Effector CD8-positive, alpha-beta T cell (primary cell): ENCODE measurements at regions not wholly inside any gene's neighbourhood (a gene's known extent, or its start where the extent isn't known, plus 50 kb on each side); places are given as distances from the start of the nearest gene placed in this dataset.
A peak's percentile ranks its signal among the peaks of the same experiment; 100 is the strongest.

Experiments
- DNase-seq: peaks from one replicate; lab custom pipeline; 2025; lab: John Stamatoyannopoulos, UW

- DNase-seq: no peak
Measured at GRCh38 chr13:84962141-84962750, 837.0 kb downstream of the SLITRK6 start.

DNA sequence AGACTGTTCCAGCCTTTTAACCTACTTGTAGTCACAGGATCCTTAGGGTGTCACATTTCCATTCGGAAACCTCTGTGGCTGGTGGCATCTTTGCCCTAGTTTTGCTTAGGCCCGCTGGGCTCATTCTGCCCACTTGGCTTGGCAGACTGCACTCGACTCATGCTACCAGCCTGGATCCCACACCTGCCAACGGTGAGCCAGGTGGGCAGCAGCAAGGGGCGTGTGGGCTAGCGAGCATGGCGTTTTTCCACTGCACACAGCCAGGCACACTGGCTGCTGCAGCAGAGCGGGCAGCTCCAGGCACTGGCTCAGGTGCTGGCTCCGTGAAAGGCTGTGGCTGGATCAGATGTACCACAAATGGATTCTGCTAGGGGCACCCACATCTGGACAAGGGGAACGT, 838.2 kb downstream of the SLITRK6 start:
- no peak for DNase-seq

- DNase-seq: no peak
Measured at GRCh38 chr13:84959818-84960217, 839.4 kb downstream of the SLITRK6 start.

GRCh38 chr13:84954636-84955035, 844.6 kb downstream of the SLITRK6 start:
- DNase-seq: no peak

DNA sequence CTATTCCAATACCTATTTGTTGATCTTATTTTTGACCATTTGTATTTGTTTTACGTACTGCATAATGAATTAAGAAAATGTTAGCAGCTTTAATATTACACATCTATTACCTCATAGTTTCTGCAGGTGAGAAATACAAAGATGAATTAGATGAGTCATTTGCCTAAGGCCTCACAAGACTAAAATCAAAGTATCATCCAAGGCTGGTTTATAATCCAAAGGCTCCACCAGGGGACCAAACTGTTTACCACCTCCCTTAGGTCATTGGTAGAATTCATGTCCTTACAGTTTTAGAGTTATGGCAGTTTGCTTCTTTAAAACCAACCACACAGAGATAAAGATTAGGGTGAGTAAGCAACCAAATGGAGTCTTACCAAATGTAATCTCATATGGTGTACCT, 848.1 kb downstream of the SLITRK6 start:
- DNase-seq: no peak

- no peak for DNase-seq
Measured at GRCh38 chr13:84946192-84946591, 853.0 kb downstream of the SLITRK6 start.

GRCh38 chr13:84940798-84941197, 858.4 kb downstream of the SLITRK6 start:
- no peak for DNase-seq

DNA sequence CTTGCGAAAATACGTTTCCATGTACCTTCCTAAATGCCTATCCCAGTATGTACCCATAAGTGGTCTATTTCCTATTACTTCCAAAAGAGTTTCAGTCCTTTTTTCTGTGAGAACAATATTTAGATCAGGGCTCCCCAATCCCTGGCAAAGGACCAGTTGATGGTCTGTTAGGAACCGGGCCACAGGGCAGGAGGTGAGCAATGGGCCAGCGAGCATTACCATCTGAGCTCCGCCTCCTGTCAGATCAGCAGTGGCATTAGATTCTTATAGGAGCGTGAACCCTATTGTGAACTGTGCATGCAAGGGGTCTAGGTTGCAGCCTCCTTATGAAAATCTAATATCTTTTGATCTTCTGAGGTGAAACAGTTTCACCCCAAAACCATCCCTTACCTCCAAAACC, 859.1 kb downstream of the SLITRK6 start:
- no peak for DNase-seq

DNA sequence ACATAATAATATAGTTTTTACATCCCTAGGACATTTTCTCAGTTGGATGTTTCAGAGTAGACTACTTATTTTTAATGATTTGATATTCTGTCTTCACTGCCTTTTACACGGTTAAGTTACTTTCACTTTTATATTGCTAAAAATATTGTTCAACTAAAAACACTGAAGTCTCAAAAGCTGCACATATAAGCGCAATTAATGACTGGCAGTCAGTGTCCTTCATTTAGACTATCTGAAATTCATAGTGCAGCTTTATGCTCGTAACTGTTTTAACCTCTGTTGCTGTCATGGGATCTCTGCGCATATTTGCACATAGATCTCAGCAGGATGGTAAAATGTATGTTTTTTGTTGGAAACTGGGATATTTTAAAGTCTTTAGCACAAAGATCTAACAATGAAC, 864.3 kb downstream of the SLITRK6 start:
- no peak for DNase-seq

GRCh38 chr13:84933797-84934196, 865.4 kb downstream of the SLITRK6 start:
- no peak for DNase-seq

DNA sequence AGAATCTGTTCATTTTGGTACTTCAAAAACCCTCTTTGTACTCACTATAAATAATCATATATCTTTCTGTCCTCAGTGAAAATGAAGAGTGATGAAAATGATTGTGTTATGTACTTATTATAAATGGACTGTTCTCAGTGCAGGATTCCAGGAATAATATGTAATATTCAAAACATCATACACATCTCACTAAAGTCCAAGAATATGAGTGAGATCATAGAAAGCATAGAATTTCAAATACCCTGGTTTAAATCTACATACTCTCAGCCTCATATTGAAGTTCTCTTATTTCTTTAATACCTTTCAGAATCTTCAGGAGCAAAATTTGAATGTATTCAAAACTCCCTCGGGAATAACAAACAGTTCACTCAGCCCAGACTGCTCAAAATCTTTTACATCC, 868.0 kb downstream of the SLITRK6 start:
- no peak for DNase-seq

GRCh38 chr13:84927442-84928169, 871.6 kb downstream of the SLITRK6 start:
- no peak for DNase-seq

- no peak for DNase-seq
Measured at GRCh38 chr13:84925443-84925842, 873.8 kb downstream of the SLITRK6 start.

DNA sequence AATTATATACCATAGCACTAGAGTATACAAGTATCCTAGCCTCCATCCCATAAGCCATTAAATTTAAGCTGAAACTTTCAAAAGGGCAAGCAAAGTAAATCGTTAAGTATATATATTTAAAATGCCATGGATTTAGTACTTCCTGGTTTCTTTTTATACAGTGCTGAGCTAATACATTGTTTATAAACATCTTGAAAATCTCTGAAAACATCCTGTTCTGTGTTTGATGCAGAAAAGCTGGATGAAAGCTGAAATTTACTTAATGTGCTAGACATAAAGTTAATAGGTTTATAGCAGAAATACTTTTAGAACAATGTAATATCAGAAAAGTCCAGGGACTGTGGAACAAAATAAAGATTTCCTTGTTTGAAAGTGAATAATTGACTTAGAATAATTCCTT, 875.4 kb downstream of the SLITRK6 start:
- DNase-seq: no peak

- DNase-seq: no peak
Measured at GRCh38 chr13:84917252-84917878, 881.9 kb downstream of the SLITRK6 start.

- DNase-seq: no peak
Measured at GRCh38 chr13:84912720-84913119, 886.5 kb downstream of the SLITRK6 start.

- no peak for DNase-seq
Measured at GRCh38 chr13:84910423-84910822, 888.8 kb downstream of the SLITRK6 start.

- no peak for DNase-seq
Measured at GRCh38 chr13:84903391-84903790, 895.8 kb downstream of the SLITRK6 start.

DNA sequence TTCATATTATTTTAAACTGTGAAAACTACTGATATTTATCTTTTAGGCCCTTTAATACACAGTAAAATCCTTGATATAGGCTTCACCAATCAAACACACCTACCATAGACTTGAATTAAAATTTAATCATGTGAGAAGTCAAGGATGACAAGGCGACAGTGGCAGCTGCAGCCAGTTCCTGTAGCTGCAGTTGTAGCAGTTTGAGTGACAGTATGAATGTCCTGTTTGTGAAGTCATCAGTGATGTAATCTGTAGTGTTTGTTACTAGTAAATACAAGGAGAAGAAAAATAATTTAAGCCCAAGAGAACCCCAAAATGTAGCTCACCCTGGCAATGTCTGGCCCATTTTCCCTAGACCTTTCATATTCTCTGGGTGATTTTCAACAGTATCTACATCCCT, 897.0 kb downstream of the SLITRK6 start:
- no peak for DNase-seq

DNA sequence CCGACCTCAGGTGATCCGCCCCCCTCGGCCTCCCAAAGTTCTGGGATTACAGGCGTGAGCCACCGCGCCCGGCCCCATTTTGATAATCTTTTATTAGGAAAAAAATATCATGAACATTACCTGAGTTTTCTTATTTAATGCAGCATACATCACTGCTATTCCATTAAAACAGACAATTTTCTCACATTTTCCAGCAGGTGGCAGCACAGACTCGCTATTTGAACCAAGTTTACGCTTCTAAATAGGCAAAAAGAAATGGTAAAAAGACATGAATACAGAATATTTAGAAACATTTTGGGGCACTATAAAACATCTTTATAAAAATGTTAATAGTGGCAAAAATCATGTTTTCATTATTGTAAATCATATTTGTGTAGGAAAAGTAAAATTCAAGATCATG, 903.1 kb downstream of the SLITRK6 start:
- DNase-seq: peak; percentile 5

DNA sequence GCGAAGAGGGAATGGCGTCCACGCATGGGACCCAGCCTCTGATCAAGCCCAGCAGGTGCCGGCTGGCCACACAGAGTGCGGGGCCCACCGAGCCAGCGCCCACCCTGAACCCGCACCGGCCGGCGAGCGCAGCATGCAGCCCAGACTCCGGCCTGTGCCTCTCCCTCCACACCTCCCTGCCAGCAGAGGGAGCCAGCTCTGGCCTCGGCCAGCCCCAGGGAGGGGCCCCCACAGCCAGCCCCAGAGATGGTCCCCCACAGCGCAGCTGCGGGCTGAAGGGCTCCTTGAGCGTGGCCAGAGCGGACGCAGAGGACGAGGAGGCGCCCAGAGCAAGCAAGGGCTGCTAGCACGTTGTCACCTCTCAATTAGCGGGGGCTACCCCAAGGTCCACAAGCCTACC, 904.5 kb downstream of the SLITRK6 start:
- no peak for DNase-seq

- no peak for DNase-seq
Measured at GRCh38 chr13:84885868-84886267, 913.4 kb downstream of the SLITRK6 start.

GRCh38 chr13:84873951-84874350, 925.3 kb downstream of the SLITRK6 start:
- no peak for DNase-seq
